ENCODE measurements at regions not wholly inside any gene's neighbourhood (a gene's known extent, or its start where the extent isn't known, plus 50 kb on each side); places are given as distances from the start of the nearest gene placed in this dataset.

DNA sequence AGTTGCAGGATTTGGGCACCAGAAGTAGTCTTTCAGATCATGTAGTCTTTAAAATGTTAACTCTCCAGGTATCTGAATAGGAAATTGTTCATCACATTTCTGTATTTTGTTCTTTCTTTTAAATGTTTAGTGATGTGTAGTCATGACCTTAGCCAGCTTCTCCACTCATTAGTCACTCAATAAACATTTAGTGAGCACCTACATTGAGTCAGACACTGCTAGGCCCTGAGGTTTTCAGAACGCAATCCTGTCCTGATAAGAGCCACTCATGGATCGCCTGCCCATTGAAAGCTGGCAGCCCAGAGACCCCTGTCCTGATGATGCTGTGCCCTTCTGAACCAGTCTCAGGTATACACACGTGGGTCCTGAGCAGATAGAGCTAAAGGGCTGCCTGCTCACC is 163.4 kb upstream of the HEY2 start:
- Mint-ChIP-seq H3K36me3 (ENCODE audit: insufficient read depth in 1 of 3, low read depth in 3 of 3) (no peaks in the 10 kb centered on the region), H3K4me3 (no peak overlapping the region), H3K27me3 (ENCODE audit: low read depth) (no peaks in the 10 kb centered on the region), H3K4me1 (peaks cover 42 to 46% of the 10 kb centered on the region in 2 experiments), H3K27ac (no peak overlapping the region), H3K9me3 (no peaks in the 10 kb centered on the region)
- Histone ChIP-seq H3K18ac (ENCODE audit: insufficient read length, low read depth, low read length) (no peak overlapping the region), H2BK5ac (ENCODE audit: insufficient read length, low read length) (no peak overlapping the region), H3K23ac (ENCODE audit: insufficient read length, low read depth, low read length) (no peak overlapping the region), H2BK20ac (ENCODE audit: low read depth, low read length, poor library complexity, severe bottlenecking) (no peak overlapping the region), H3K79me2 (ENCODE audit: insufficient read depth, low read length) (no peaks in the 10 kb centered on the region), H4K20me1 (ENCODE audit: control insufficient read depth, insufficient read depth, insufficient read length) (peaks cover 2% of the 10 kb centered on the region), H3K4me1 (ENCODE audit: insufficient read depth, low read length) (peaks cover 14% of the 10 kb centered on the region), H4K5ac (ENCODE audit: insufficient read length, low read depth, low read length) (no peak overlapping the region), H3K56ac (ENCODE audit: insufficient read length, low read depth, low read length) (no peak overlapping the region), H4K91ac (ENCODE audit: insufficient read length, low read depth, low read length) (no peak overlapping the region), H2BK15ac (ENCODE audit: low read depth, low read length) (no peak overlapping the region), H2AFZ (ENCODE audit: low read length) (no peak overlapping the region), H2AK5ac (ENCODE audit: insufficient read length, low read length) (no peak overlapping the region), H3K14ac (ENCODE audit: insufficient read depth, low read length) (no peak overlapping the region), H3T11ph (ENCODE audit: low read length) (no peak overlapping the region), H2BK12ac (ENCODE audit: insufficient read length, low read depth, low read length) (no peak overlapping the region), H3K4ac (ENCODE audit: low read depth, low read length) (no peak overlapping the region), H4K8ac (replicated peaks; ENCODE audit: insufficient read length, low read depth, low read length) (no peak overlapping the region), H3K23me2 (ENCODE audit: insufficient read length, low read depth, low read length, poor library complexity, severe bottlenecking) (no peaks in the 10 kb centered on the region), H3K79me1 (ENCODE audit: insufficient read depth, low read depth, low read length, poor library complexity, severe bottlenecking) (no peaks in the 10 kb centered on the region), H3K27ac (ENCODE audit: insufficient read length, low read depth, low read length) (no peak overlapping the region), H3K9ac (ENCODE audit: extremely low read depth, insufficient read length, low read length) (no peak overlapping the region), H3K4me2 (ENCODE audit: insufficient read depth, insufficient read length, low read length) (no peak overlapping the region), H2BK120ac (ENCODE audit: low read depth, low read length, poor library complexity, severe bottlenecking) (no peak overlapping the region), H3K27me3 (ENCODE audit: insufficient read depth, low read length) (no peaks in the 10 kb centered on the region), H3K9me3 (ENCODE audit: control insufficient read depth, low read depth, low read length) (no peaks in the 10 kb centered on the region)
- no peak for DNase-seq
- no peak for TF ChIP-seq CTCF (conservative IDR thresholded peaks at IDR 0.05)
- no CpG with 5 or more reads among the region's 3 CpGs for WGBS (ENCODE audit: extremely low coverage, insufficient read length, low lambda C conversion rate)
